ENCODE measurements at regions not wholly inside any gene's neighbourhood (a gene's known extent, or its start where the extent isn't known, plus 50 kb on each side); places are given as distances from the start of the nearest gene placed in this dataset.

- no peak for DNase-seq (ENCODE audit: low spot score)
These were observed 102.2 kb upstream of the IL6 start for GRCh38 chr7:22624781-22625180.

GRCh38 chr7:22622116-22622785 is 104.7 kb upstream of the IL6 start:
- no peak for DNase-seq (ENCODE audit: low spot score)

- no peak for DNase-seq (ENCODE audit: low spot score)
These were observed 108.5 kb upstream of the IL6 start for GRCh38 chr7:22618528-22618927.

GRCh38 chr7:22617166-22617565 is 109.8 kb upstream of the IL6 start:
- DNase-seq (ENCODE audit: low spot score) = no peak

- DNase-seq (ENCODE audit: low spot score) = no peak
These were observed 113.5 kb upstream of the IL6 start for GRCh38 chr7:22613496-22613895.

GRCh38 chr7:22612776-22613175 is 112.8 kb upstream of the STEAP1B start:
- DNase-seq (ENCODE audit: low spot score) = no peak

- no peak for DNase-seq (ENCODE audit: low spot score)
These were observed 111.7 kb upstream of the STEAP1B start for GRCh38 chr7:22611758-22612079.

GRCh38 chr7:22610951-22611757 is 111.2 kb upstream of the STEAP1B start:
- no peak for DNase-seq (ENCODE audit: low spot score)

- DNase-seq (ENCODE audit: low spot score) = no peak
These were observed 110.3 kb upstream of the STEAP1B start for GRCh38 chr7:22610263-22610662.

GRCh38 chr7:22607180-22607579 is 107.2 kb upstream of the STEAP1B start:
- no peak for DNase-seq (ENCODE audit: low spot score)

GRCh38 chr7:22604246-22604645 is 104.3 kb upstream of the STEAP1B start:
- DNase-seq (ENCODE audit: low spot score) = no peak

GRCh38 chr7:22601812-22602565 is 102.0 kb upstream of the STEAP1B start:
- DNase-seq (ENCODE audit: low spot score) = no peak

- no peak for DNase-seq (ENCODE audit: low spot score)
These were observed 101.4 kb upstream of the STEAP1B start for GRCh38 chr7:22601408-22601807.

- no peak for DNase-seq (ENCODE audit: low spot score)
These were observed 101.0 kb upstream of the STEAP1B start for GRCh38 chr7:22601003-22601402.

GRCh38 chr7:22598318-22598920 is 98.4 kb upstream of the STEAP1B start:
- no peak for DNase-seq (ENCODE audit: low spot score)

GRCh38 chr7:22597844-22598243 is 97.9 kb upstream of the STEAP1B start:
- no peak for DNase-seq (ENCODE audit: low spot score)

GRCh38 chr7:22596763-22597400 is 96.9 kb upstream of the STEAP1B start:
- DNase-seq (ENCODE audit: low spot score) = no peak

GRCh38 chr7:22594020-22594419 is 94.0 kb upstream of the STEAP1B start:
- no peak for DNase-seq (ENCODE audit: low spot score)

GRCh38 chr7:22591271-22591670 is 91.3 kb upstream of the STEAP1B start:
- no peak for DNase-seq (ENCODE audit: low spot score)

- DNase-seq (ENCODE audit: low spot score) = peak; percentile 49
These were observed 89.7 kb upstream of the STEAP1B start for GRCh38 chr7:22589641-22590201.

- no peak for DNase-seq (ENCODE audit: low spot score)
These were observed 88.4 kb upstream of the STEAP1B start for GRCh38 chr7:22588351-22588750.

- DNase-seq (ENCODE audit: low spot score) = no peak
These were observed 87.3 kb upstream of the STEAP1B start for GRCh38 chr7:22587322-22587721.
